Endodermal cell (in vitro differentiated cells): ENCODE measurements at regions not wholly inside any gene's neighbourhood (a gene's known extent, or its start where the extent isn't known, plus 50 kb on each side); places are given as distances from the start of the nearest gene placed in this dataset.

ENCODE experiments used
- DNase-seq: peaks from one replicate; pipeline ENCODE4 v3.0.0-alpha.2; 2017
- H3K27ac ChIP-seq: 2 replicates; pipeline ENCODE4 v1.5.1; 2013; ENCODE audit warnings: mild to moderate bottlenecking, low read depth, low read length, moderate library complexity
- H3K27me3 ChIP-seq: 2 replicates; pipeline ENCODE4 v1.6.1; 2013; ENCODE audit warnings: mild to moderate bottlenecking, low read length, moderate library complexity; ENCODE audit not compliant: insufficient read depth, control insufficient read depth, poor library complexity, severe bottlenecking
- H3K36me3 ChIP-seq: 2 replicates; pipeline ENCODE4 v1.7.0; 2013; ENCODE audit warnings: mild to moderate bottlenecking, low read length, moderate library complexity; ENCODE audit not compliant: control insufficient read depth, insufficient read depth
- H3K4me1 ChIP-seq: one replicate; pipeline ENCODE4 v1.7.0; 2013; ENCODE audit warnings: low read length; ENCODE audit not compliant: control insufficient read depth, insufficient read depth
- H3K4me3 ChIP-seq: 2 replicates; pipeline ENCODE4 v1.5.1; 2013; ENCODE audit warnings: mild to moderate bottlenecking, low read length, moderate library complexity
- H3K9ac ChIP-seq: 2 replicates; pipeline ENCODE4 v1.6.1; 2013; ENCODE audit warnings: mild to moderate bottlenecking, low read length, moderate library complexity; ENCODE audit not compliant: poor library complexity, severe bottlenecking; ENCODE audit errors: extremely low read depth
- H3K9me3 ChIP-seq: 2 replicates; pipeline ENCODE4 v1.6.1; 2013; ENCODE audit warnings: mild to moderate bottlenecking, low read length, moderate library complexity; ENCODE audit not compliant: control insufficient read depth
- H3K27ac Mint-ChIP-seq: 2 replicates; pipeline ENCODE4 v1.8.0; 2020; ENCODE audit warnings: mixed read lengths
- H3K27me3 Mint-ChIP-seq: 2 replicates; pipeline ENCODE4 v1.8.0; 2021; ENCODE audit warnings: mild to moderate bottlenecking, mixed read lengths; ENCODE audit not compliant: insufficient read depth
- H3K36me3 Mint-ChIP-seq: 2 replicates; pipeline ENCODE4 v1.8.0; 2020; ENCODE audit warnings: low read depth, mixed read lengths
- H3K4me1 Mint-ChIP-seq: 2 replicates; pipeline ENCODE4 v1.8.0; 2020; ENCODE audit warnings: mixed read lengths
- H3K4me3 Mint-ChIP-seq: 2 replicates; pipeline ENCODE4 v1.8.0; 2020; ENCODE audit warnings: mild to moderate bottlenecking, moderate library complexity, mixed read lengths
- H3K9me3 Mint-ChIP-seq: 2 replicates; pipeline ENCODE4 v1.8.0; 2020; ENCODE audit warnings: mild to moderate bottlenecking, mixed read lengths
- CTCF ChIP-seq: fragments of 200-600 bp; sonication (generic); conservative IDR thresholded peaks from 2 replicates; pipeline ENCODE4 v1.5.0; 2021; ENCODE audit warnings: antibody characterized with exemption, mild to moderate bottlenecking
- WGBS, 2 experiments: methylation state at CpG; one replicate each; pipeline versions ENCODE4 v1.1.5 to v1.1.7; 2013; ENCODE audit warnings: missing lambda C conversion rate in 2 of 2, mixed read lengths in 1 of 2; ENCODE audit not compliant: insufficient coverage in 1 of 2, insufficient read length in 1 of 2; 5-methylcytosine and 5-hydroxymethylcytosine counted together

DNA sequence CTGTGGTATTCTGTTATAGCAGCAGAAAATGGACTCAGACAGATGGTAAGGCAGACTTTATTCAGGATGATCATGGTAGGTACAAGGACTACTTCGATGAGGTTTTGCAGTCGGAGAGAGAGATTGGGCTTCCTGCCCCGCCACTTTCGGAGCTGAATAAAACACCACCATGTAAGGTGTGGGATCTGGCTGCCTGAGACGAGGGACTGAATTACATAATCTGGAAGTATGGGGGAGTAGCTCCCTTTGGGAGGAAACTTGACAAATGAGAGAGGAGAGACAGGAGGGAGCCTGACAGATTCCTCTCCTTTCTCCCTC, 255.5 kb upstream of the GATB start:
- Histone ChIP-seq H3K36me3 (no peaks in the 10 kb centered on the region), H3K27ac (no peak overlapping the region), H3K9ac (no peak overlapping the region), H3K9me3 (peaks cover 17% of the 10 kb centered on the region), H3K27me3 (peaks cover 86% of the 10 kb centered on the region), H3K4me3 (no peak overlapping the region), H3K4me1 (no peaks in the 10 kb centered on the region)
- Mint-ChIP-seq H3K9me3 (peaks cover 13% of the 10 kb centered on the region), H3K36me3 (no peaks in the 10 kb centered on the region), H3K27ac (no peak overlapping the region), H3K4me1 (no peaks in the 10 kb centered on the region), H3K27me3 (peaks cover 78% of the 10 kb centered on the region), H3K4me3 (no peak overlapping the region)
- TF ChIP-seq CTCF = no peak
- no peak for DNase-seq
- WGBS, 2 experiments = 95 to 100% methylated on average over 5 of the region's 5 CpGs

- peaks cover 17% of the 10 kb centered on the region for H3K9me3 ChIP-seq
- no peak overlapping the region for H3K27ac Mint-ChIP-seq
- no peaks in the 10 kb centered on the region for H3K36me3 Mint-ChIP-seq
- peaks cover 86% of the 10 kb centered on the region for H3K27me3 ChIP-seq
- no peak overlapping the region for H3K9ac ChIP-seq
- no peaks in the 10 kb centered on the region for H3K4me1 ChIP-seq
- H3K27me3 Mint-ChIP-seq = peaks cover 80% of the 10 kb centered on the region
- H3K9me3 Mint-ChIP-seq = peaks cover 13% of the 10 kb centered on the region
- no peaks in the 10 kb centered on the region for H3K36me3 ChIP-seq
- TF ChIP-seq CTCF = no peak
- H3K4me3 ChIP-seq = no peak overlapping the region
- no peaks in the 10 kb centered on the region for H3K4me1 Mint-ChIP-seq
- DNase-seq = no peak
- no peak overlapping the region for H3K27ac ChIP-seq
- H3K4me3 Mint-ChIP-seq = no peak overlapping the region
- WGBS, 2 experiments = 93 to 99% methylated on average over 8 to 11 of the region's 11 CpGs
Measured at GRCh38 chr4:152015597-152016302, 254.9 kb upstream of the GATB start.

DNA sequence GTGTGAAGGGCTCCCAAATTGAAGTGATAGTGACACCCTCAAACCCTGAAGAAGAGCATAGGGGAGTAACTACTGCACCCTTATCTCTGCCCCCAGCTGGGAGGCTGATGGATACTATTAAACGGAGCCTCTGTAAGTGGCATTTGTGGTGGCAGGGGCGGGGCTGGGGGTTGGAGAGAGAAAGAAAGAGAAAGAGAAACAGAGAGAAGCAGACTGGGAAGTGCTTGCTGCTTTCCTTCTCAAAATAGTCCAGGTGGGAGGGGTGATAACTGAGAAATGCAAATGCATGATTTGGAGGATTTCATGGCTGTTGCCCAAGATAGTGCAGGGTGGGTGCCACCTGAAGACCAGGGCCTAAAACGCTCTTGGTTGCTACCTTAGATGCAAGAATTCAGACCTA, 253.5 kb upstream of the GATB start:
- Histone ChIP-seq H3K4me1 (no peaks in the 10 kb centered on the region), H3K27me3 (peaks cover 95% of the 10 kb centered on the region), H3K36me3 (no peaks in the 10 kb centered on the region), H3K9ac (no peak overlapping the region), H3K27ac (no peak overlapping the region), H3K9me3 (peaks cover 17% of the 10 kb centered on the region), H3K4me3 (no peak overlapping the region)
- peaks cover 13% of the 10 kb centered on the region for H3K9me3 Mint-ChIP-seq
- H3K36me3 Mint-ChIP-seq = no peaks in the 10 kb centered on the region
- no peak for TF ChIP-seq CTCF
- peaks cover 89% of the 10 kb centered on the region for H3K27me3 Mint-ChIP-seq
- 76 to 90% methylated on average over 2 to 3 of the region's 3 CpGs for WGBS, 2 experiments
- no peak overlapping the region for H3K4me3 Mint-ChIP-seq
- DNase-seq = no peak
- H3K27ac Mint-ChIP-seq = no peak overlapping the region
- peaks cover 3% of the 10 kb centered on the region for H3K4me1 Mint-ChIP-seq
